Choroid plexus epithelial cell (primary cell): ENCODE measurements at regions not wholly inside any gene's neighbourhood (a gene's known extent, or its start where the extent isn't known, plus 50 kb on each side); places are given as distances from the start of the nearest gene placed in this dataset.
A peak's percentile ranks its signal among the peaks of the same experiment; 100 is the strongest.

Experiments
- DNase-seq: peaks from one replicate; pipeline ENCODE4 v3.0.0-alpha.2; 2010; ENCODE audit warnings: low read depth
- H3K4me3 ChIP-seq: 2 replicates; pipeline ENCODE4 v1.5.1; 2011; ENCODE audit warnings: low read depth, mild to moderate bottlenecking, control low read depth, low read length, moderate library complexity
- CTCF ChIP-seq: conservative IDR thresholded peaks from 2 replicates; pipeline ENCODE4 v1.5.1; 2011; ENCODE audit warnings: low read depth, mild to moderate bottlenecking, control low read depth, inconsistent platforms, low read length, moderate library complexity

- DNase-seq = no peak
- TF ChIP-seq CTCF = no peak
- H3K4me3 ChIP-seq = no peak overlapping the region
Measured at GRCh38 chr22:27610863-27611786, 190.4 kb downstream of the MN1 start.

- no peak overlapping the region for H3K4me3 ChIP-seq
- DNase-seq = no peak
- TF ChIP-seq CTCF = no peak
Measured at GRCh38 chr22:27612115-27612514, 189.4 kb downstream of the MN1 start.

GRCh38 chr22:27613099-27614005 is 188.2 kb downstream of the MN1 start:
- no peak for TF ChIP-seq CTCF
- H3K4me3 ChIP-seq = no peak overlapping the region

GRCh38 chr22:27614006-27614649 is 187.4 kb downstream of the MN1 start:
- no peak for DNase-seq
- TF ChIP-seq CTCF = no peak
- H3K4me3 ChIP-seq = peak overlapping the region; percentile 36

More at GRCh38 chr22:27613099-27614005, 188.2 kb downstream of the MN1 start:
- no peak for DNase-seq

GRCh38 chr22:27614650-27615007 is 186.9 kb downstream of the MN1 start:
- DNase-seq = no peak
- TF ChIP-seq CTCF = no peak
- H3K4me3 ChIP-seq = no peak overlapping the region

- no peak for TF ChIP-seq CTCF
- H3K4me3 ChIP-seq = no peak overlapping the region
- no peak for DNase-seq
Measured at GRCh38 chr22:27615408-27615807, 186.1 kb downstream of the MN1 start.
